Right lobe of liver (tissue), 6 donors: ENCODE measurements at regions not wholly inside any gene's neighbourhood (a gene's known extent, or its start where the extent isn't known, plus 50 kb on each side); places are given as distances from the start of the nearest gene placed in this dataset.
"Not testable (repeated sequence)": the region's sequence is repeated elsewhere in the genome, so short reads cannot be mapped to it uniquely, and the experiment has no call there.

Source experiments
- ATAC-seq, 4 donors: fragments of 200-7000 bp; cut with Tn5 transposase; one replicate each; pipeline ENCODE4 v1.9.1; 2020; ENCODE audit warnings: mild to moderate bottlenecking in 4 of 4, moderate library complexity in 4 of 4
- DNase-seq, 3 donors: peaks; one replicate each; pipeline ENCODE4 v3.0.0-alpha.2; 2020
- H3K27ac ChIP-seq, 3 donors: fragments of 200-600 bp; one replicate each; pipeline ENCODE4 v1.8.0; 2022
- H3K27me3 ChIP-seq, 2 donors: fragments of 200-600 bp; one replicate each; pipeline ENCODE4 v1.8.0; 2022
- H3K36me3 ChIP-seq, 4 donors: fragments of 200-600 bp; sonication (generic) in 1 of 4; one replicate each; pipeline versions ENCODE4 v1.5.1 to v1.8.0; 2017 to 2022; ENCODE audit warnings: control low read depth in 1 of 4
- H3K4me1 ChIP-seq, 4 donors: fragments of 200-600 bp; sonication (generic) in 1 of 4; one replicate each; pipeline versions ENCODE4 v1.5.1 to v1.8.0; 2017 to 2022; ENCODE audit warnings: control low read depth in 1 of 4
- H3K4me3 ChIP-seq, 3 donors: fragments of 200-600 bp; one replicate each; pipeline ENCODE4 v1.8.0; 2022
- H3K9me3 ChIP-seq, 4 donors: fragments of 200-600 bp; sonication (generic) in 1 of 4; one replicate each; pipeline versions ENCODE4 v1.5.1 to v1.8.0; 2017 to 2022; ENCODE audit warnings: control low read depth in 1 of 4
- CTCF ChIP-seq, 4 donors: fragments of 200-600 bp in 3 of 4; fragments of 450-650 bp in 1 of 4; IDR thresholded peaks; one replicate each; pipeline versions ENCODE4 v1.5.1 to v1.8.0; 2016 to 2022; ENCODE audit warnings: antibody characterized with exemption in 4 of 4, mild to moderate bottlenecking in 2 of 4
- POLR2A ChIP-seq: fragments of 450-650 bp; IDR thresholded peaks from one replicate; pipeline ENCODE4 v1.6.1; 2017; ENCODE audit warnings: antibody characterized with exemption, mild to moderate bottlenecking
- WGBS: methylation state at CpG from one replicate; pipeline ENCODE4 v1.1.6; 2018; ENCODE audit warnings: low coverage, low lambda C conversion rate; ENCODE audit not compliant: insufficient coverage; ENCODE audit errors: missing lambda C conversion rate; 5-methylcytosine and 5-hydroxymethylcytosine counted together
- intact Hi-C, 2 donors: fragments of 100-400 bp; cut with DNase I; formaldehyde crosslinking; loops; one replicate each; pipeline versions ENCODE4 v1.11.2 to v1.14.1; 2022
- donor health status: DM: no; HTN: yes; CAD: no.
- donor health status: DM: no; HTN: no; CAD: no.
- donor health status: DM: no; HTN: no; CAD: no.
- donor health status: DM: no; HTN: yes; CAD: no.
- donor health status: DM: no; HTN: yes; CAD: no.

GRCh38 chrY:26308308-26308707 lies 686.4 kb downstream of the CDY1 start:
- H3K9me3 ChIP-seq, DNase-seq, ATAC-seq, H3K27ac ChIP-seq, intact Hi-C loops, H3K4me1 ChIP-seq, H3K4me3 ChIP-seq, H3K27me3 ChIP-seq, H3K36me3 ChIP-seq: not testable (repeated sequence)

- intact Hi-C loops, H3K9me3 ChIP-seq, H3K4me3 ChIP-seq, DNase-seq, H3K36me3 ChIP-seq, H3K27me3 ChIP-seq, H3K4me1 ChIP-seq, H3K27ac ChIP-seq: not testable (repeated sequence)
- WGBS, result no CpG with 5 or more reads among the region's 2 CpGs
- ATAC-seq, result peak; percentile 38 to 65 (median 58)
Measured at GRCh38 chrY:26315065-26315464, 693.1 kb downstream of the CDY1 start.

- H3K27ac ChIP-seq, H3K36me3 ChIP-seq, H3K27me3 ChIP-seq, H3K9me3 ChIP-seq, DNase-seq, H3K4me1 ChIP-seq, H3K4me3 ChIP-seq, ATAC-seq, intact Hi-C loops: not testable (repeated sequence)
- no CpG with 5 or more reads among the region's 2 CpGs for WGBS
Measured at GRCh38 chrY:26319488-26320202, 697.7 kb downstream of the CDY1 start.

- H3K36me3 ChIP-seq, H3K4me3 ChIP-seq, H3K27me3 ChIP-seq, intact Hi-C loops, DNase-seq, ATAC-seq, H3K9me3 ChIP-seq, H3K4me1 ChIP-seq, H3K27ac ChIP-seq: not testable (repeated sequence)
- no CpG with 5 or more reads among the region's 1 CpG for WGBS
Measured at GRCh38 chrY:26322756-26323155, 700.8 kb downstream of the CDY1 start.

GRCh38 chrY:26352931-26353330 lies 731.0 kb downstream of the CDY1 start:
- H3K9me3 ChIP-seq, H3K36me3 ChIP-seq, intact Hi-C loops, H3K4me3 ChIP-seq, DNase-seq, H3K27me3 ChIP-seq, ATAC-seq, H3K27ac ChIP-seq, H3K4me1 ChIP-seq: not testable (repeated sequence)

- TF ChIP-seq POLR2A (no peak), CTCF (IDR thresholded peaks at IDR 0.05) (no peak)
Measured at GRCh38 chrY:26354191-26354590, 732.3 kb downstream of the CDY1 start.

GRCh38 chrY:26359869-26360268 lies 738.0 kb downstream of the CDY1 start:
- H3K4me3 ChIP-seq, H3K27ac ChIP-seq, H3K9me3 ChIP-seq, intact Hi-C loops, ATAC-seq, H3K27me3 ChIP-seq, DNase-seq, H3K4me1 ChIP-seq, H3K36me3 ChIP-seq: not testable (repeated sequence)
- WGBS, result no CpG with 5 or more reads among the region's 5 CpGs

More at GRCh38 chrY:26354191-26354590, 732.3 kb downstream of the CDY1 start:
- DNase-seq, result no peak
- no CpG with 5 or more reads among the region's 1 CpG for WGBS
- intact Hi-C loops, result no loop called here
- H3K4me3 ChIP-seq, result no peak overlapping the region
- H3K27ac ChIP-seq, result no peak overlapping the region
- no peaks in the 10 kb centered on the region for H3K9me3 ChIP-seq
- H3K27me3 ChIP-seq, result no peaks in the 10 kb centered on the region
- no peak for ATAC-seq
- no peaks in the 10 kb centered on the region for H3K36me3 ChIP-seq
- no peaks in the 10 kb centered on the region for H3K4me1 ChIP-seq

- intact Hi-C loops, H3K36me3 ChIP-seq, H3K9me3 ChIP-seq, H3K4me1 ChIP-seq, H3K4me3 ChIP-seq, DNase-seq, ATAC-seq, H3K27ac ChIP-seq, H3K27me3 ChIP-seq: not testable (repeated sequence)
- WGBS, result no CpG with 5 or more reads among the region's 1 CpG
Measured at GRCh38 chrY:26360472-26360871, 738.6 kb downstream of the CDY1 start.

GRCh38 chrY:26363442-26363841 lies 741.5 kb downstream of the CDY1 start:
- no CpG with 5 or more reads among the region's 2 CpGs for WGBS

GRCh38 chrY:26366091-26366490 lies 744.2 kb downstream of the CDY1 start:
- DNase-seq, H3K27me3 ChIP-seq, H3K4me3 ChIP-seq, ATAC-seq, H3K27ac ChIP-seq, H3K4me1 ChIP-seq, H3K9me3 ChIP-seq, intact Hi-C loops, H3K36me3 ChIP-seq: not testable (repeated sequence)
- WGBS, result no CpG with 5 or more reads among the region's 6 CpGs

More at GRCh38 chrY:26363442-26363841, 741.5 kb downstream of the CDY1 start:
- ATAC-seq, H3K27ac ChIP-seq, H3K27me3 ChIP-seq, H3K4me3 ChIP-seq, DNase-seq, H3K36me3 ChIP-seq, intact Hi-C loops, H3K9me3 ChIP-seq, H3K4me1 ChIP-seq: not testable (repeated sequence)

GRCh38 chrY:26372480-26372879 lies 750.6 kb downstream of the CDY1 start:
- intact Hi-C loops, H3K36me3 ChIP-seq, H3K4me1 ChIP-seq, H3K27ac ChIP-seq, DNase-seq, H3K4me3 ChIP-seq, H3K9me3 ChIP-seq, H3K27me3 ChIP-seq, ATAC-seq: not testable (repeated sequence)
- no CpG with 5 or more reads among the region's 1 CpG for WGBS
